ENCODE measurements at regions not wholly inside any gene's neighbourhood (a gene's known extent, or its start where the extent isn't known, plus 50 kb on each side); places are given as distances from the start of the nearest gene placed in this dataset.

- no peak for DNase-seq
These were observed 57.7 kb upstream of the SLC7A11 start for GRCh38 chr4:138299881-138300280.

GRCh38 chr4:138298866-138299265 lies 56.7 kb upstream of the SLC7A11 start:
- DNase-seq: no peak

GRCh38 chr4:138298431-138298830 lies 56.3 kb upstream of the SLC7A11 start:
- DNase-seq: no peak

- no peak for DNase-seq
These were observed 55.7 kb upstream of the SLC7A11 start for GRCh38 chr4:138297743-138298405.

- DNase-seq: no peak
These were observed 50.2 kb upstream of the SLC7A11 start for GRCh38 chr4:138292321-138292720.
